Posterior vena cava (tissue), 2 donors: ENCODE measurements at regions not wholly inside any gene's neighbourhood (a gene's known extent, or its start where the extent isn't known, plus 50 kb on each side); places are given as distances from the start of the nearest gene placed in this dataset.
"Not testable (repeated sequence)": the region's sequence is repeated elsewhere in the genome, so short reads cannot be mapped to it uniquely, and the experiment has no call there.

ENCODE experiments used
- DNase-seq: peaks from one replicate; pipeline ENCODE4 v3.0.0-alpha.2; 2020; ENCODE audit warnings: low spot score
- intact Hi-C, 2 donors: fragments of 100-400 bp; cut with DNase I; formaldehyde crosslinking; loops; one replicate each; pipeline versions ENCODE4 v1.14.1 to v1.14.2; 2022 to 2023
- donor health status: DM: yes; HTN: yes; CAD: no.
- donor health status: DM: yes; HTN: yes; CAD: no.

GRCh38 chr12:63005382-63005781, 70.4 kb upstream of the PPM1H start:
- no peak for DNase-seq
- intact Hi-C loops: no loop called here

GRCh38 chr12:63003223-63003819, 68.4 kb upstream of the PPM1H start:
- intact Hi-C loops: no loop called here

GRCh38 chr12:63002059-63002458, 67.1 kb upstream of the PPM1H start:
- intact Hi-C loops, DNase-seq: not testable (repeated sequence)

More at GRCh38 chr12:63003223-63003819, 68.4 kb upstream of the PPM1H start:
- peak; percentile 64 for DNase-seq

GRCh38 chr12:62998454-62998853, 63.5 kb upstream of the PPM1H start:
- no peak for DNase-seq
- intact Hi-C loops: no loop called here

- DNase-seq: no peak
- intact Hi-C loops: loop anchor here in 1 of 2 donors (2.0 kb wide), 1 partner anchor 64 kb away; no protein-coding TSS in a partner anchor
Observed at GRCh38 chr12:62995097-62995496, 60.1 kb upstream of the PPM1H start.

- intact Hi-C loops: no loop called here
- no peak for DNase-seq
Observed at GRCh38 chr12:62986844-62987243, 51.9 kb upstream of the PPM1H start.
